Heart right ventricle (tissue), 16 donors: ENCODE measurements at regions not wholly inside any gene's neighbourhood (a gene's known extent, or its start where the extent isn't known, plus 50 kb on each side); places are given as distances from the start of the nearest gene placed in this dataset.

Experiments used
- ATAC-seq, 8 donors: fragments of 200-7000 bp; cut with Tn5 transposase; one replicate each; pipeline ENCODE4 v1.9.1; 2020; ENCODE audit warnings: mild to moderate bottlenecking in 8 of 8, moderate library complexity in 8 of 8, moderate number of reproducible peaks in 1 of 8
- DNase-seq, 2 donors: peaks; one replicate each; pipeline ENCODE4 v3.0.0-alpha.2; 2020
- H3K27ac ChIP-seq, 10 donors: fragments of 200-600 bp; sonication (generic) in 2 of 10; one replicate each; pipeline versions ENCODE4 v1.5.0 to v1.8.0; 2020 to 2022; ENCODE audit warnings: mild to moderate bottlenecking in 3 of 10
- H3K27me3 ChIP-seq, 7 donors: fragments of 200-600 bp; one replicate each; pipeline ENCODE4 v1.8.0; 2021 to 2022; ENCODE audit warnings: mild to moderate bottlenecking in 2 of 7
- H3K36me3 ChIP-seq, 9 donors: fragments of 200-600 bp; sonication (generic) in 1 of 9; one replicate each; pipeline versions ENCODE4 v1.5.0 to v1.8.0; 2020 to 2022; ENCODE audit warnings: mild to moderate bottlenecking in 2 of 9
- H3K4me1 ChIP-seq, 9 donors: fragments of 200-600 bp; sonication (generic) in 1 of 9; one replicate each; pipeline versions ENCODE4 v1.5.0 to v1.8.0; 2020 to 2022; ENCODE audit warnings: mild to moderate bottlenecking in 4 of 9
- H3K4me3 ChIP-seq, 10 donors: fragments of 200-600 bp; sonication (generic) in 2 of 10; one replicate each; pipeline versions ENCODE4 v1.5.0 to v1.8.0; 2020 to 2022; ENCODE audit warnings: mild to moderate bottlenecking in 7 of 10, moderate library complexity in 2 of 10
- H3K9me3 ChIP-seq, 11 donors: fragments of 200-600 bp in 10 of 11; sonication (generic) in 2 of 11; one replicate each; pipeline versions ENCODE4 v1.5.0 to v1.8.0; 2013 to 2022; ENCODE audit warnings: mild to moderate bottlenecking in 2 of 11, control low read depth in 1 of 11, moderate library complexity in 1 of 11
- CTCF ChIP-seq, 9 donors: fragments of 200-600 bp; sonication (generic) in 2 of 9; IDR thresholded peaks; one replicate each; pipeline versions ENCODE4 v1.5.0 to v1.8.0; 2021 to 2022; ENCODE audit warnings: antibody characterized with exemption in 9 of 9, mild to moderate bottlenecking in 5 of 9, moderate library complexity in 1 of 9
- WGBS, 2 donors: extraction: QIAGEN DNeasy Blood & Tissue Kit; methylation state at CpG; one replicate each; pipeline ENCODE4 v1.1.7; 2013; ENCODE audit warnings: inconsistent platforms in 1 of 2; 5-methylcytosine and 5-hydroxymethylcytosine counted together
- intact Hi-C, 10 donors: fragments of 100-400 bp; cut with DNase I; formaldehyde crosslinking; loops; one replicate each; pipeline versions ENCODE4 v1.11.1 to v1.14.2; 2022
- donor health status: Arrhythmogenic right ventricular cardiomyopathy.
- donor health status: ischemic (EF 13 %, LVEDD 7.1; RV severe dilation, severe dysfunction).
- donor health status: healthy with polysubstance abuse.
- donor health status: DM: no; HTN: yes; CAD: no.
- donor health status: DM: no; HTN: no; CAD: no.
- donor health status: ischemic (EF 25% LVEDD 6.9; RV normal size, moderate dysfunction).
- donor health status: ischemic (EF 25% LVEDD 5.7; RV mildly dilated, moderate dysfunction).
- donor health status: healthy.
- donor health status: DM: yes; HTN: yes; CAD: no.
- donor health status: Ischemic cardiomyopathy.
- donor health status: ischemic (EF 35%, LVEDD 5.7; RV mildly dilated, moderate dysfunction).
- donor health status: nonischemic (EF 11% LVEDD 7.7; RV severe dilation, severe dysfunction).
- donor health status: DM: yes; HTN: yes; CAD: no.
- donor health status: PGD.
- donor health status: ischemic (EF 29% LVEDD 5.4; RV normal size, mild dysfunction).
- donor health status: nonischemic (EF 23%, LVEDD 6.1; RV moderate dilation, normal function).

- no peaks in the 10 kb centered on the region for H3K9me3 ChIP-seq
- intact Hi-C loops = no loop called here
- no peaks in the 10 kb centered on the region for H3K36me3 ChIP-seq
- H3K4me3 ChIP-seq = no peak overlapping the region
- ATAC-seq = no peak
- H3K4me1 ChIP-seq = no peaks in the 10 kb centered on the region
- 82 to 85% methylated on average over 4 of the region's 4 CpGs for WGBS, 2 donors
- TF ChIP-seq CTCF (IDR thresholded peaks at IDR 0.05) = no peak
- H3K27ac ChIP-seq = no peak overlapping the region
- H3K27me3 ChIP-seq = peaks cover 0 to 38% (median 14%) of the 10 kb centered on the region in 7 donors
- no peak for DNase-seq
These were observed 358.3 kb upstream of the KLHL29 start for GRCh38 chr2:23026671-23027070.

- no peaks in the 10 kb centered on the region for H3K4me1 ChIP-seq
- peaks cover 0 to 38% (median 14%) of the 10 kb centered on the region in 7 donors for H3K27me3 ChIP-seq
- DNase-seq (no peak), ATAC-seq (no peak)
- H3K4me3 ChIP-seq = no peak overlapping the region
- intact Hi-C loops = no loop called here
- no peaks in the 10 kb centered on the region for H3K9me3 ChIP-seq
- no peak for TF ChIP-seq CTCF (IDR thresholded peaks at IDR 0.05)
- H3K36me3 ChIP-seq = no peaks in the 10 kb centered on the region
- H3K27ac ChIP-seq = no peak overlapping the region
- 90 to 97% methylated on average over 1 of the region's 1 CpG for WGBS, 2 donors
These were observed 357.6 kb upstream of the KLHL29 start for GRCh38 chr2:23027396-23027795.

GRCh38 chr2:23028106-23028505, 356.9 kb upstream of the KLHL29 start:
- intact Hi-C loops = no loop called here
- peaks cover 0 to 38% (median 14%) of the 10 kb centered on the region in 7 donors for H3K27me3 ChIP-seq
- H3K4me3 ChIP-seq = no peak overlapping the region
- H3K27ac ChIP-seq = no peak overlapping the region
- H3K4me1 ChIP-seq = no peaks in the 10 kb centered on the region
- TF ChIP-seq CTCF (IDR thresholded peaks at IDR 0.05) = no peak
- WGBS, 2 donors = 36 to 47% methylated on average over 3 of the region's 3 CpGs
- H3K9me3 ChIP-seq = no peaks in the 10 kb centered on the region
- ATAC-seq (no peak), DNase-seq (no peak)
- H3K36me3 ChIP-seq = no peaks in the 10 kb centered on the region

GRCh38 chr2:23029111-23029510, 355.9 kb upstream of the KLHL29 start:
- DNase-seq (no peak), ATAC-seq (no peak)
- Histone ChIP-seq H3K4me3 (no peak overlapping the region), H3K27me3 (peaks cover 0 to 38% (median 14%) of the 10 kb centered on the region in 7 donors), H3K27ac (no peak overlapping the region), H3K36me3 (no peaks in the 10 kb centered on the region), H3K4me1 (no peaks in the 10 kb centered on the region), H3K9me3 (no peaks in the 10 kb centered on the region)
- intact Hi-C loops = no loop called here
- WGBS, 2 donors = 63 to 70% methylated on average over 5 of the region's 5 CpGs
- TF ChIP-seq CTCF (IDR thresholded peaks at IDR 0.05) = no peak
